DMS 273 (cell line): ENCODE measurements at regions not wholly inside any gene's neighbourhood (a gene's known extent, or its start where the extent isn't known, plus 50 kb on each side); places are given as distances from the start of the nearest gene placed in this dataset.

Source experiments
- DNase-seq: peaks from one replicate; lab custom pipeline; 2025; ENCODE audit not compliant: unreplicated experiment; lab: John Stamatoyannopoulos, UW

DNA sequence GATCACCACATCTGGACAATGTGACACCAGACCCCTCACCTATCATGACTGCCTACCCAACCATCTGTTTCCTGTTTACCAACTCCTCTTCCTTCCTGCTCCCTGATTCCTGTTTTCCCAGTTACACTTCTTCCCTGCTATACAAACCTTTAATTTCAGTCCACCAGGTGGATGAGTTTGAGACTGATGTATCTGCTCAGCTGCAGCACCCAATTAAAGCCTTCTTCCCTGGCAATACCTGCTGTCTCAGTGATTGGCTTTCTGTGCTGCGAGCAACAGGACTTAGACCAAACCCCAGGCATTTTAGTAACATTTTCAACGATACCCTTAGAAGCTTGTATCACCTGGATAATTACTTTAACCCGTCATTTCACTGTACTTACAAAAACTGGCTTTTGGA, 968.2 kb upstream of the NR2F2 start:
- DNase-seq = no peak

DNA sequence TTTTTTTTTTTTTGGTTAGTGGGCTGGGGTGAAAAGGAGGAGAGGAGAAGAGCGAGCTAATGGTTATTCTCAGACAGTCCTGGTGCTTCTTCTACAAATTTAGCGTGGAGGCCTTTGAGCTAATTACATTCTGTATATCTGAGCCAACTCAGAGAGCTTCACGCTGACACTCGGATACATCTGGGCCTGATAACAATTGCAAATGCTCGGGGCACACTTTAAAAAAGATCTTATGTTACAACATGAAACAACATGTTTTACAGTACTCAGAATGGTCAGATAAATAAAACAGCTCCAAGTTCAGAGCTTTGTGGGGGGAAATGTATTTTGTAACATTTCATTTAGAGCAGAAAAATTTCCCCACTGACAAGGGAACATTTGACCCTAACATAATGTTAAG, 966.9 kb upstream of the NR2F2 start:
- no peak for DNase-seq

DNA sequence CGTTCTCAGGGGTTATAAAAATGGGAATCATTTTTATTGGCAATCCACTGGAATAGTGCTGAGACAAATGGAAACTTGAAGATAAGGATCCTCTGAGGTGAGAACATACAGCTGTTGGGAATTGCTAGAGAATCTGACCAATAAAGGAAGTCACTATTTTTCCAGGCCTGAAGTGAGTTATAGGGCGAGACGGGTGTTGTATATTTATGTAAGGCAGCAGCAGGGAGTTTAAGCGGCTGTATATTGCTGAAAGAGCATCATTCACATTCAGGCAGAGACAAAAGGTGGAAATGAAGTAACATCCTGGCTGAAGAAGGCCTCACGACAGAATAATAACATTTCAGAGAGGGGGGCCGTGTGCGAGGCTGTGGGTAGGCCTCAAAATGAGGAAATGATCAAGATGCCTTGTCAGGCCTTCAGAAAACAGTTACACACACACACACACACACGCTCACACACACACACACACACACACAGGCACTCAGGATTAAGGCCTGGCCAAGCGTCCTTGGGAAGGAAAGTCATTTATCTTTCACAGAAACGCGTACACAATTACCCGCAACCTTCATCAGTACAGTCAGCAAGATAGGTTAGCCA, 964.9 kb upstream of the NR2F2 start:
- DNase-seq = no peak

DNA sequence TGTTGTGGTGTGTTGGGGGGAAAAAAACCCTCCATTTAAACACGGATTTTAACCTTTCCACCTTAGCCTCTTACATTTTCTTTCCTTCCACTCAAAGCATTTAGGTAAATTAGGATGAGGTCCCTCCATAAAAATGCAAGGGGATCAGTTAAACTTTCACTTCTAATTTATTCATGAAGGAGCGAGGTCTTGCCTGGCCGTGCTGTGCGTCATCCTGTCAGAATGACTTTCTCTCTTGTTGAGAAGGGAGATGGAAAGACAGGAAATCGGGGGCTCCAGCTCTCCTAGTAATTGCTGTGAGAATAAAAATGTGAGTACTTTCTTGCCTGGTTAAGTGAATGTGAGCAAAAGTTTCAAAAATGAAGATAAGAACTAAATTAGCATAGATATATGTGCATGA, 962.3 kb upstream of the NR2F2 start:
- DNase-seq = no peak

DNA sequence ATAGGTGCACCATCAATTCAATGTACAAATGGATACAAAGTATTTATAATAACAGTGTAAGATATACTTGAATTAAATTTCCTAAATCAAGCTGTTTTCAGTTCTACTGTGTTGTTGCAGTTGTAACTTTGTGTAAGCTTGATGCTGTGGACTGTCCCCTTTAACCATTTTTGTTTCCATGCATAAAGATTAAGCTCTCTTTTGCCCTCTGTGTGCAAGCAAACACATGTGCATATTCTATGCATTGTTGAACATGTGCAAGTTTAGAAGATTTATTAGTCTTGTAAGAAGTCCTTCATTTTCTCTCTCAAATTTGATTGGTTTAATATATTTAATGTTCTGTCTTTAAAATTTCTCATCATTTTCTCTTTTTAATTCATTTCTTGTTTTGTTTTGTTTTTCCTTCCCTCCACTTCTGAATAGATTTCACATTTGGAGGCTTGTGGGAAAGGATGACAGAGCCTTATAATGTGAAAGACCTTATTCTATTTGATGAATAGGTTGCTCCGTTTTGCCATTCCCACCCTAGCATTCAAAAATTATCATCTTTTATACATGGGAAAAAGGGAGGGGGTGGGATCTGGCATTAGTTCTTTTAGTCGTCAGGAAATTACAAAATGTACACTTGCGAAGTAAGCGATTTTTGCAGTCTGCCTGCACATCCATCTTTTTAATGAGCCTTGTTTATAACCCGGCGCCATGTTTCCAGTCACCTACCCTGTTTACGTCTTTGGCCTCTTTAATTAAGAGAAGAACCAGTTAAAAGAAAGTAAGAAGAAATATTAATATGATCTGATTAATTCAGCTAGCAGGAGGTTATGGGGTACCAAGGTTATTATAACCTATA, 961.5 kb upstream of the NR2F2 start:
- no peak for DNase-seq

DNA sequence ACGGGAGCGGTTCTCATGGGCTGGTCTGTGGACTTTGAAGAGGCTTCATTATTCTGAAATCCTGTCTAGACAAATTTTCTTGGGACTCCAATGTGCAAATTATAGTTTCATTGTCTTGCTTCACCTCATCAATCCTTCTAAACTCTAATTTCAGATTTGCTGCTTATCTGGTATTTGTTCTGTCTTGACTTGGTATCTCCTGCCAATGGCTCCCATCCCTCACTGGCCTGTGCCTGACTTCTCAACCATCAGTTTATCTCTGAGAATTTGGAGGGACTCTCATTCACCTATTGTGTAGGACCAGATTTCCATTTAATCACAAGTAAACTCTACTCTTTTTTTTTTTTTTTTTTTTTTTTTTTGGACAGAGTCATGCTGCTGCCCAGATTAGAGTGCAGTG, 960.2 kb upstream of the NR2F2 start:
- DNase-seq = no peak

DNA sequence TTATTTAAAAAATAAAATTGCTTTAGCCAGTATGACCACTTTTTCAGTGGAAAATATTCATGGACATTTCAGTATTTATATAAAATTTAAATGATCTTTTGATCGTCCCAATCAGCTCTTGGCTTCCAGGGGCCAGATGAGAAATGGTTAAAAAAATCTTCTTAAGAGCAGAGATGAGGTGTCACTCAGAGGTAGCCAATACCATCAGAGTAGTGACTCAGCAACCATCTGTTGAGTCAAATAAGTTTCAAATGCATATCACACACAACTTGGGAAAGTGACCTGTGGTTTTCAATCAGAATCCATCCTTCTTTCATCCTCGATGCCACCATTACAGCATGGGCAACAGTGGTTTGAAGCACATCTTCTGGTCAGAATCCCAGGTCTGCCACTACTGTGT, 958.8 kb upstream of the NR2F2 start:
- no peak for DNase-seq

DNA sequence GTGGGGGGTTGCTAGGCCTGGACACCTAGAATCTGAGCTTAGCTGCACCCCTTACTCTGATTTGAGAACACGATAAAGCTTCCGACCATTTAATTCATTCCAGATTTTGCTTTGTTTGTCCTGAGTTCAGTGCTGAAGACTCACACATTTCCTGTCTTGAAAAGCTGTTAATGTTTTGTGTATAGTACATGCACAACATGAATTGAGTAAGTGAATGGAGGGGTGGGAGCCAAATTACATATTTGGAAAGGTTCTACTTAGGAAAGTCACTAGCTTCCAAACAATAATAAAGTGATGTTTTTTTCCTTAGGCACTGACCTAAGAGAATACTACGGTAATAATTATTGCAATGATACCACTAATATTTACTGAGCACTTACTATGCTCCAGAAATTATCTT, 955.2 kb upstream of the NR2F2 start:
- no peak for DNase-seq

DNA sequence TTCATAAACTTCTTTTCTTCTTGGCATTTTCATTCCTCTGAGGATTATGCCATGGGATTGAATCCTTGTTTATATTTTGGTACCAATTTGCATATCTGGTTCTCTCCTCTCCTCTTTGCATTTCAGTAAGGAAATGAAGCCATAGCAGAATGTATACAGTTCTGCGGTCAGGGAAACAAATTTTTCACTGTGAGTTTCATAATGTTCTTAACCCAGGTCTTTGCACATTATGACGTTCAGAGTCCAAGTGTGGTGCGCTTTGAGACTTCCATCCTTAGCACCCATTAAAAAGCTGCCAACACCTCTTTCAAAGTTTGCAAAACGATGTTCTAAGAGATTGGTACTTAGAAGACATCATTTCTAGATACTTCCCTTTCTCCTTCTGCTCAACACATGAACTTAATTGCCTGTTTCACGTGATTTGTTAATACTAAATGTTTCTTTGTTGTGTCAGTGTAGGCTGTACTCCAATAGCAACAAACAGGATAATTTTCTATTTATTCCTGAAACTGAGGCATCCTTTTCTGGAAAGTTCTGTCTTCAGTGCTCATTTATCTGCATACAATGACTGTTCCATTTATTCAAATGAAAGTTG, 953.1 kb upstream of the NR2F2 start:
- DNase-seq = no peak

DNA sequence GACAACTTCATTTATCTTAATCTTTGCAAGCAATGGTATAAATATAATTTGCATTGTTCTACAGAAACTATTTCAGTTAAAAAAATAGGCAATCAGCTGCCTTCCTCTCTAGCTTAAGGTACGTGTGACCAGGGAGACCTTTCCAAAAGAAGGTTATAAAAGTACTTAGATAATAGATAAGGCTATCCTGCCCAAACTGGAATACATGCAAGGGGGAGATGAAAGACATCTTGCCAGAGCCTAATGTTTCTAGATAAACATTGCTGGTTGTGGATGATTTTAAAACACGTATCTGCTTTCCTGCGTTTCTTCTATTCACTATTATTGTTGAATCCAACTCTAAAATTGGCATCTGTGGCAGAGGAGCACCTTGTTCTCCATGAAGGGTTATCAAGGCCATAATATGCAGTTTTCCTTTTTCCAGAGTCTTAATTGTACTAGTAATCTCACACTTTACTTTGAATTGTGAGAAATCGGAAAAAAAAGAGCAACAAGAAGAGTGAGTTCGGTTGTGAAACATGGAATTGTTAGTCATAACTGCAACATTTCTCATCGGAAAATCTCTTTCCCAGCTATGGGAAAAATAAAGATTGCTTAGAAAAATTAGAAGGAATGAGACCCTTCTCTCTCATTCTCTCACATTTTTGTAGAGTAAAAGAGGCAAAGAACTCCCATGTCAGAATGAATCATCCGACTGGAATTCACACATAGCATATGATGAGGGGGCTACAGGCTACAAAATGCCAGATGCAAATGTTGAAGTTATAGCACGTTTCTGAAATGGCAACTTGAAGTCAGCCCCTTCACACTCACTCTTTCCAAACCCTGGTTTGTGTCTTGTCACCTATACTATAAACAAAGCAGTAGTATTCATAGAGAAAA, 936.1 kb upstream of the NR2F2 start:
- DNase-seq = no peak

DNA sequence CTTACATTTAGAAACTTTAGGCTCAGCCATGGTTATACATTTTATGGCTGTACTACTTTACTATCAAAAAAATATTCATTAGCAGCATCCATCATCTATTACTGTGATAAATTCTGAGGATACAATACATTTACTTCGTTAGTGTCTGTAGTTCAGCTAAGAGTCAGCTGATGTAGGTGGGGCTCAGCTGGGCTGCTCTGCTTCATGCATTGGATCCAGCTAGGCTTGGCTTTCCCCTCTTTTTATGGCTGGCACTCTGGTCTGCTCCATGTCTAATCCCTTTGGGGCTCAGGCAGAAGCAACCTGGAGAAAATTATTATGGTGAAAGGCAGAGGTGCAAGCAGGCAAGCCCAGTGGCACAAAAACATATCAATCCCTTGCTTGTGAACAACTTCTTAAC, 930.1 kb upstream of the NR2F2 start:
- no peak for DNase-seq

DNA sequence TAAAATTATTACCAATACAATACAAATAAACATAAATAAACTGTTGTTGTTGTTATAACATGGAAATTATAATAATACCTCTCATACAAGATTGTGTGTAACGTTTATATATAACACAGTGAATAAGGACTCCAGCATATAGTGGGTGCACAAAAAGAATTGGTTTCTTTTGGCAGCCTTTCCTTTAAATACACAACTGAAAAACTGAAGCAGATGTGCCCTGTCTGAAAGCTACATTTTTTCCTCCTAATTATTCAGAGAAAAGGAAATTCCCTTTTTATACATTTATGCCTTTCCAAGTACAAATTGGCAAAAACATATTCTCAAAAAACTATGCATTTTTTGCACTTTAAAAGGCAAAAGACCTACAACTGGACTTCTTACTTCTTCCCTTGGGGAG, 928.9 kb upstream of the NR2F2 start:
- DNase-seq = no peak

DNA sequence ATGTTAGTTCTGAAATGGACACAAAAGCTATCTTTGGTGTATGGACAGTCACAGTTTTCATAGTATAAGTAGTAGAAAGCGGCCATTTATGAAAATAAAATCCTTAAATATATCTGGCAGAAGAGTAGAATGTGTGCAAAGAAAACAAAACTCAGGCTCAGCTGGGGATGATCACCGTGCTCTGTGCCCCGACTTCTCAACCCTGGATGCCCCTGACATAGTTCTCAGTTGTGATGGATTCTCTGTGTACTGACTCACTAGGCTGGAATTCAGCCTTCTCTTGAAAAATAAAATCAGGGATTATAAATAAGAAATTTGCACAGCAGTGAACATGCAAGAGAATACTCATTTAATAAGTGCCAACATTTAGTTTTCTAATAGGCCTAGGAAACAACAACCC, 925.1 kb upstream of the NR2F2 start:
- no peak for DNase-seq

DNA sequence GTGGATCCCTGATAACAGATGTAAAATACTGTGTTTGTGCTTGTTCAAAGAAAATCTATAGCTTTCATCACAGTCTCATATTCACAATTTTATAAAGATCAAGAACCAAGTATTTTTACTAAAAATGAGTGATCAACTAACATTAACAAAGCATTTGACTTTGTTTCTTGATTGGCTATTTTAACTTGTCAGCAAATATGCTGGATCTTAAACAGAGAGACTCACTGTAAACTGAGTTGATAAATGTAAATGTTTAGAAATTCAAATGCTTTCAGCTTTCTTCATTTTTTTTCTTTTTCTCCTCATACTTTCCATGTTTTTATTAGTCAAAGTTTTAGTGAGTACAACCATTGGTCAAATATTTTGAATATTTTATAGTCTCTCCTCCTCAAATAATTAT, 923.0 kb upstream of the NR2F2 start:
- DNase-seq = no peak

DNA sequence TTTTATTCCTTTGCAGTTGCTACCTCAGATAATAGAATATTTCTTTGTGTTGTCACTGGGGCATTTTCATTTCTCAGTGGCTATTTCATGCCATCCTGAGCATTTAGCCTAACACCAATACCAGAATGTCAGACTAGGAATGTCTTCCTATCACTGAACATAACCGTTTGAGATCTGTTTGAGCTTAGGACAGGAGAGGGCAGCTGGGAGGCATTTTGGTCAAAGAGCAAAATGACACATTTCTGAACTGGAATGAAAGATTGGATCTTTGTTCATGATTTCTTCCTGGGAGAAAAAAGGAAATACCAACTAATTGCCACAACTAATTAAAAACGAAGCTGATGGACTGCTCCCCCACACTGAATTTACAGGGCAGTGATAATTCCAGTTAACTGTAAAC, 921.3 kb upstream of the NR2F2 start:
- no peak for DNase-seq

DNA sequence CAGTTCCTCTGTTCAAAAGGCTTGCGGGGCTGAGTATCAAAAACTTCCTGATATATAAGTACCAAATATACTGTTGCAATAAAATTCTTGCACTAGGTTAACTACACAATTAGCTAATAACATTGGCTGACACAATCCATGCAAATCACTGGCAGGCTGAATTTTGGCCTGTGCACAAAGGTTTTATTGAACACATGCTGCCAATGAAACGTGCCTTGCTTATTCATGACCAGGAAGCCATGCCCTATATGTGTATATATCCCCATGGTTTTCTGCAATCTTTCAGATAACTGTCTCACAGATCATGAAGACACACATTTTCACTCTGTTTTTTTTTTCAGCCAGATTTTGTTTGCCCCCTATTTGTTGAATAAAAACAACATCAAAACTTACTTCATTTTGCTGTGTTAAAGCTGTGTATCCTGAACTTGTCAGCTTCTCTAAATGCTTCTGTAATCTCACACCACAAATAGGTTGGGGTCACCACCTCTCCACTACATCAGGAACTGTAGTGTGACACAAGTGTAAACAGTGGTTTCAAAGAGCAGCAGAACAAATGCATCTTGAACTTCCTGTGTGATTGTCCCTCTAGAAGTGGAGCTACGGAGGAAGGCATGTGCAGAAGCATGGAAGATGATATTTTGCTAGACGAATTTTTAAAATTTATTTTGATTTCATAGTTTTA, 920.7 kb upstream of the NR2F2 start:
- no peak for DNase-seq

DNA sequence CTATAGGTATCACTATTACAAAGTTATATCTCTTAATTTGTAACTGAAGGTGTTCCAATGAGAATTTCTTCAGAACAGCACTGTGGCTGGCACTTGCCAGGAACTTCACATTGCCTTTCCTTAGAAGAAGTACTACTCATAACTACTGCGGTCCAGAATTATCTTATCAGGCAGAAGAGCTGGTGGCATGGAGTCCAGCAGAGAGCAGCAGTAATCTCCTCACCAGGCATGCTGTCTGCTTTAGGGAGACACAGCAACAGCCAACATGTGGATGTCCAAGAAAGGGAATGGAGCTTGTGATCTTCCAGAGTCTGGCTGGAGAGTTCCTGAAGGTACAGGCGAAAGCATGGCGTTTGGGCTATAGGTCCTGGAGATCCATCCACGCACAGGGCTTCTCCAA, 919.7 kb upstream of the NR2F2 start:
- no peak for DNase-seq

DNA sequence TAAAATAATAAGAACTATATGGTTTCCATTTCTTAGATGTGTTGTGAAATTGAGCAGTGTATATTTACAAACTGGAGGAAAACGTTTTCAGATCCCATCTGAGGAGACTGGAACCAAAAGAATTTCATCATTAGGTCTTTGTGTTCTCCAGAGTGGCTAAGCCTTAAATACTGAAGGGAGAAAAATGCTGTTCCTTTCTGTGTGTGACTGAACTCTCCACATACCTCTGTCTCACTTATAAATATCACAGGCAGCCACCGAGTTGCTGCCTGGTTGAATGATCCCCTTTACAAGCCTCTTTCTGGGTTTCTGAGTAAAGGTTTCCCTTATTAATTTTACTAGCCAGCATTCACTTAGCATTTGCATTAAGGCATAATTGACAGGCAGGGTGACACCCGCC, 913.9 kb upstream of the NR2F2 start:
- DNase-seq = no peak

DNA sequence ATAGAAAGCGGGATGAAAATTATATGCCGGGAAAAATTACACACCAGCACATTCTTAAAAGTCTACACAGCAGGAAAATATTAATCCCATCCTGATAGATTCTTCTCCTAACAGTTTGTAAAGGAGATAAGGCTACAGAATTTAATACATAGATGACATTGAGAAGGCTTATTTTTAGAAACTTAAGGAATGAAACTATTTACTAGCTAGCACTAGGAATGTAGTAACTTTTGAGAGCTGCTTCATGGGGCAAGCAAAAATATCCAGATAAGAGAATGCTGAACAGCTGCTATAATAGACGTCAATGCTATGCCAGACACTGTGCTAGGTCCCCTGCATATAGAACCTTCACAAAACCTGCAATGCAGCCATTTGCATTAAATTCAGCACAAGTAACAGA, 912.7 kb upstream of the NR2F2 start:
- DNase-seq = no peak

DNA sequence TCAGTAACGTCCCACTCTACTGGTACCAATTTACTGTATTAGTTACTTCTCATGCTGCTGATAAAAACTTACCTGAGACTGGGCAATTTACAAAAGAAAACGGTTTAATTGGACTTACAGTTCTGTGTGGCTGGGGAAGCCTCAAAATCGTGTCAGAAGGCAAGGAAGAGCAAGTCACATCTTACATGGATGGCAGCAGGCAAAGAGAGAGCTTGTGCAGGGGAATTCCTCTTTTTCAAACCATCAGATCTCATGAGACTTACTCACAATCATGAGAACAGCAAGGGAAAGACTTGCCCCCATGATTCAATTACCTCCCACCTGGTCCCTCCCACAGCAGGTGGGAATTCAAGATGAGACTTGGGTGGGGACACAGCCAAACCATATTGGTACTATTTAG, 908.2 kb upstream of the NR2F2 start:
- no peak for DNase-seq

DNA sequence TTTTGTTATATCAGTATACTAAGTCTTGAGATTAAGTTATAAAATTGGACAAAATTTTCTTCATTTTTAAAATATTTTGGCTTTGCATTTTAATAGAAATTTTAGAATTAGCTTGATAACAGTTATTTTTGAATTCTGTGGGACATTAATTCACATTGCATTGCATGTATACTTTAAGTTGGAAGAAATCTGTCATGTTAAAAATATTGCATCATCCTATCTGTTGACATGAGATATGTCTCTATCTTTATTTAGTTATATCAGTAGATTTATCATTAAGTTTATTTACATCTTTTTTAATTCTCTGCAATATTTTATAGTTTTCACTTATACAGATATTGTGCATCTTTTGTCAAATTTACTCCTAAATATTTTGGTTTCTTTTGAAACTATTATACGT, 904.6 kb upstream of the NR2F2 start:
- no peak for DNase-seq
